Fibroblast of gingiva (primary cell): ENCODE measurements at regions not wholly inside any gene's neighbourhood (a gene's known extent, or its start where the extent isn't known, plus 50 kb on each side); places are given as distances from the start of the nearest gene placed in this dataset.
"Not testable (repeated sequence)": the region's sequence is repeated elsewhere in the genome, so short reads cannot be mapped to it uniquely, and the experiment has no call there.

Experiments
- DNase-seq: peaks from one replicate; pipeline ENCODE4 v3.0.0-alpha.2; 2011; ENCODE audit warnings: low read depth

DNA sequence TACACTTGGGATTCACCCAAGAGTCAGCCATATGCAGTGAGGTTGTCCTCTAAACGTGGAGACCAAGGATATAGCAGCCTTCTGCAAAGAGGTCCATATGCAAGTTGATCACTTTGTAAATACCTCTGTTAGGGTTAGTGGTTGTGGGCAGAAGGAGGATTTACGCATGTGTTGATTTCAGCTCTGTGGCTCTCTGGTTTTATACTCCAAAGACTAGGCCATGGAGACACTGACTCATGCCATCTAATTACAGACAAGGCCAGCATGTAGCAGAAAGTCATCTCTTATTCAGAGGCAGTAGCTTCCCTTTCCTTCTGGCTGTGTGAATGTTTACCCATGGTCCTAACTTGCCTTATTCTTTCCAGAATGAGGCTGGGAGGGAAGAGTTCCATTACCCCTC lies 140.9 kb upstream of the GOLGA6L4 start:
- DNase-seq, result not testable (repeated sequence)

- not testable (repeated sequence) for DNase-seq
These were observed 138.5 kb upstream of the GOLGA6L4 start for GRCh38 chr15:84097053-84097452.

DNA sequence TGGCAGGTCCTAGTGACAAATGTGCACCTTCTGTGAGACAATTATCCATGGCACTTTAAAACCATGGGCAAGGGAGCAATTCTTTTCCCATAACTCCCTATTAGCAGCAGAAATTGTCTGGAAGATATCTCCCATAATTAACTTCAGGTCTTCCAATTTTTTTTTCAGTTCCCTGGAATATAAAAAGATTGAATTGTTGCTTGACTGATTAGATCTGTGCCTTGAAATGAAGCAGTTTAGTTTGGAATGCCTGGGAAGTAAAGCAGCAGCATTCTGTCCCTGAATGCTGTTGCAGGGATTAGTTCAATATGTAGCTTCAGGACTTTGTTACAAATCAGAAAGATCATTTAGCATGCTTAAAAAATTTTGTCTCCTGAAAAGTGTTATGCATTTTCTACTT lies 137.0 kb upstream of the GOLGA6L4 start:
- DNase-seq, result no peak

DNA sequence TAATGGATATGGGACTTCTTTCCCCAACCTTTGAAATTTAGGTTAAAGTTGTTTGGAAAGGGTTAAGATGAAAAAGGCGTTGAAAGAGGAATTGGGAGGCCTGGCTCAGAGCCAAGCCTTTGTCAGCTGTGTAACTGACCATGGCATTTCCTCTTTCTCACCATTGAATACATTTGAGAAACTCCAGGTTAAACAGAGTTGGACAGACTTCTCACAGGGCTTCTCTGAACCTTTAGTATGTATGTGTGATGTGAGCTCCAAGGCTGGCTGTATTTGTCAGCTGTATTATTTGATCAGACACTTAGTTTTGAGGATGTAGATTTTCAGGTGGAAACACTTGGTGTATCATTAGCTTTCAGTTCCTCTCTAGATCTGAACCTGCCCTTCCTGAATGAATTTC lies 136.4 kb upstream of the GOLGA6L4 start:
- DNase-seq, result no peak

- no peak for DNase-seq
These were observed 132.2 kb upstream of the GOLGA6L4 start for GRCh38 chr15:84103345-84103744.

DNA sequence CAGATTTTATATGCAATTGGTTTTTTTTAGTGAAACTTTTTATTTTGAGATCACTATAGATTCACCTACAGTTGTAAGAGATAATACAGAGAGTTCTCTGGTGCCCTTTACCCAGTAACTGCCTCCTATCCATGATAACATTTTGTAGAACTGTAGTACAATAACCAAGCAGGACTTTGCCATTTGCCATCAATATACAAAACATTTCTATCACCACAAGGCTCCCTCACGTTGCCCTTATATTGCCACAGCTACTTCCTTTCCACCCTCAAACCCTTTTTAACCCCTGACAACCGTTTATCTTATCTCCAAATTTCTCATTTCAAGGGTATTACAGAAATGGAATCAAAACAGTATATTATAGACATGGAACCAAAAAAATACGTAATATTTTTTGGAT lies 130.7 kb upstream of the GOLGA6L4 start:
- no peak for DNase-seq

DNA sequence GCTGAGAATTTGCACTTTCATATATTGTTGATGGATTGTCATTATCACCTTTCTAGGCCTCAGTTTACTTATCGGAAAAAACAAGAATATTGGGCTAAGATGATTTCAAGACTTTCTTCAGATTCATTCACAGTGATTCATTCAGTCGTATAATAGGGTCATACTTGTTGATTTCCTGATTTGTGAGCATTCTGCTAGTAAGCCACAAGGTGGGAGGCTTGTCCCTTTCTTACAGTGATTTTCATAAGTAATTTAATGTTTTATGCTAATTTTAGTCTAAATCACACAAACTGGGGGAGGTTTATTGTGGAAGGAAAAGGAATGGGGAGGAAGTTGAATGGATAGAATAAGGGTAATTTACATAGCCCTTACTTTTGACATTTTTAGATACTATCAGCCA lies 126.8 kb upstream of the GOLGA6L4 start:
- DNase-seq, result no peak

- no peak for DNase-seq
These were observed 124.0 kb upstream of the GOLGA6L4 start for GRCh38 chr15:84111575-84111974.

GRCh38 chr15:84112025-84112424 lies 123.5 kb upstream of the GOLGA6L4 start:
- no peak for DNase-seq

DNA sequence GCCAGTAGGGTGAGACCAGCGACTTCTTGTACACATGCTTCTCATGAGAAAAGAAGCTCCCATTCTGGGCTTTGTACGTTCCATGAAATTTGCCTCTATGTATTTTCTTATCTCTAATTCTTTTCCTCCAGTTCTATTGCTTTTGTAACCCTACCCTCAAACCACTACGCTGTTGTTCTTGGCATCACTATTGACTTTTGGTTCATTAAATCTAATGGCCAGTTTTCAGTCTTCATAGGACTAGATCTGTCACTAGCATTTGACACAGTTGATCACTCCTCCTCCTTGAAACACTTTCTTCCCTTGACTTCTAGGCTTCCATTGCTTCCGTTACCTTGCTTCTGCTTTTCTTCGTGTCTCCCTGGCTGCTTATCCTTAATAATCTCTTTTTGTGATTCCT lies 121.7 kb upstream of the GOLGA6L4 start:
- DNase-seq, result no peak

GRCh38 chr15:84114680-84115079 lies 120.9 kb upstream of the GOLGA6L4 start:
- not testable (repeated sequence) for DNase-seq

- not testable (repeated sequence) for DNase-seq
These were observed 116.2 kb upstream of the GOLGA6L4 start for GRCh38 chr15:84119351-84119750.

DNA sequence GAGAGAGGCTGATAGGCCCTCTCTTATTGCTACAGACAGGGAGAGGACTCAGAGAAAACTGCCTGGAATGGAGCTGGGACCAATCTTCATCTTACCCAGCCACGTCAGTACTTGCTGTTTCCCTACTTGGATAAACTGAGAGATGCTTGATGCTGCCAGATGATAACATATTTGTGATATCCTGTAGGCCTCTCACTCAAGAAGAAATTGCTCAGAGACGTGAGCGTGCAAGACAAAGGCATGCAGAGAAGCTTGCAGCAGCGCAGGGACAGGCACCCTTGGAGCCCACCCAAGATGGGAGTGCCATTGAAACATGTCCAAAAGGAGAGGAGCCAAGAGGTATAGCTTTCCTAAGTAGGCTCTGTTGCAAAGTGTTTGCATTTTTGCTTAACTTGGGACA lies 114.7 kb upstream of the GOLGA6L4 start:
- not testable (repeated sequence) for DNase-seq

DNA sequence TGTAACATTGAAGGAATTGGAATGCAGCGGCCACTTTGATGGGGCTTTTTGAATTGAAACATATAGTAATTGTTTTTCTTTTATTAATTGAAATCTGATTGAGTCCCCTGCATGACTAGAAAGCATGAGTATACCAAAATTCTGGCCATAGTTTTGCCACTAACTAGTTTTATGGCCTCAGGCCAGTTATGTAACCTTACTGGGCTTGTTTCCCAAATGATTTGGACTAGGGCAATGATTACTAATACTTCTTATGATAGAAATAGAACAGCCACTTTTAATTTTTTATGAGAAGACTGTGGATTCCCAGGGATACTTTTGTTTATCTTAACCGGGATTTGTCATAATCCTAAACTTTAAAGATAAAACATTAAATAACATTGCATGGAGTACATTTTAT lies 106.9 kb upstream of the GOLGA6L4 start:
- not testable (repeated sequence) for DNase-seq

GRCh38 chr15:84130098-84130831 lies 105.3 kb upstream of the GOLGA6L4 start:
- DNase-seq, result not testable (repeated sequence)

DNA sequence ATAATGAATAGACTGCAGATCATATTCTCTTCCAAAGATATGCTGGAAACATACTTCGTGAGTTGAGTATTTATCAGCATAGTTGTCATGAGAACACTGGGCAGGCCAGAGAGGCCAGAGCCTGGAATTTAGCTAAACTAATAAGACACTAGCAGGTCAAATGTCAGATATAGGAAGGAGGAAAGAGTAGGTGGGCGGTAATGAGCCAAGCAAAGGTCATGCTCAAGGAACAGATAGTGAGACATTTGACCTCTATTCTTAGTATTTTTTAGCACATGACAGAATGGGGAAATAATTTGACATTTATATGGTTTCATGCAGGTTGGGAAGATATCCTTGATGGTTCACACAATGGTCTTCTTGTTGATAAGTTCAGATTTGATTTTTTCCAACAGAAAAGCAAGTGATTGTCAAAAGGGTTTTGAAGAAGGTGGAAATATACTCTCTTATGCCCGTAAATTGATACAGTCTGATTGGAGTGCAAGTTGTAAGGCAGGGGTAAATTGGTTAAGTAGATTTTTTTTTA lies 99.6 kb upstream of the GOLGA6L4 start:
- not testable (repeated sequence) for DNase-seq

DNA sequence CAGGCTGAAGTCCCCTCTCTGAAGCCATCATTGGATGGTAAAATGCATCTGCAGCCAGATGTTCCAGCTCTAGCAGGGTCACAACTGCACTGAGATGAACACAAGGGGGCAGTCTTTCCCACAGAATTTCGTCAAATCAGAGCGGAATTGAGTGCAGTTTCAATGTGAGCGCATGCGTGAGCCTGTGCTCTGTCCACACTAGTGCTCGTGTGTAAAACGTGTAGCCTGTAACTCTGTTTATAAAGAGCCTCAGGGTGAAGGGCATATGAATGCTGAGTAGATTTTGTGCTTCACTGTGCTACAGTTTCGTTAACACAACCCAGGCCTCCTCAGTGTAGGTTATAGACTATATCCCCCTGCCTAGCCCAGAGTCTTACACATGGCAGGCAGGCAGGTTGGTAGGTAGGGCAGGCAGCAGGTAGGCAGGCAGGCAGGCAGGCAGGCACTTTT lies 92.7 kb upstream of the GOLGA6L4 start:
- peak; percentile 70 for DNase-seq

- no peak for DNase-seq
These were observed 91.7 kb upstream of the GOLGA6L4 start for GRCh38 chr15:84143753-84144314.

GRCh38 chr15:84144946-84145345 lies 90.6 kb upstream of the GOLGA6L4 start:
- not testable (repeated sequence) for DNase-seq

DNA sequence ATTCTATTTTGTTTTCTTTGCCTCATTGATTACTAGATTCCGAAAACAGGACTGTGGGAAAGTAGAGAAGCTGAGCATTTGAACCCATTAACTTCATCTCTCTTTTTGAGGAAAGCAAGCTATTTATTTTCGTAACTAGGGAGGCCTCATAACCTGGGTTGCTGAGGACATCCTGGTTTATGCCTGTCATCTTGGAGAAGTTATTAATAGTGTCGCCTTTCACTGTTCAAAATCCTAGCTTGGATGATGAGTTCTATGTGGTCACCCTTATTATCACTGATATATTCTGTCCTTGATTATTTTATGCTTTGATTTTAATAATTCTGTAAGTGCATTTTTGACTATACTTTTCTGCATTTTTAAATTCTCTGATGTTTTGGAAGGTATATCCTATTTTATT lies 89.3 kb upstream of the GOLGA6L4 start:
- not testable (repeated sequence) for DNase-seq

DNA sequence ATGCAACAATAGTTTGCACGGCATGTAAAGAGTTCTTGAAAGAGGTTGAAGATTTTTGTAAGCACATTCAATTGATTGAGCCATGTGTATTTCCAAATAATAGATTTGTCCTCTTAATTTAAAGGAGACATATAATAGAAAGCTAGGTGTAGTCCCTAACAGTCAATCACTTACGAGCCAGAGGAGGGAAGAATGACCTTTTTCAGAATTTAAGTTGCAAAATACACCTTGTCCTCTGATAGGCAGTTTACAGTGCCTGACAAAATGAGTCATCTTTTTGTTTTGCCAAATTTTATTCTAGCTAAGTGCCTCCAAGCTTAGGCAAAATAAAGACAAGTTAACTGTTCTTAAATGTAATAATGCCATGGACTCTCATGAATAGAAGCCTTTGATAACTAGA lies 88.3 kb upstream of the GOLGA6L4 start:
- DNase-seq, result not testable (repeated sequence)

- no peak for DNase-seq
These were observed 84.2 kb upstream of the GOLGA6L4 start for GRCh38 chr15:84151205-84151931.
